GM12878 (cell line): ENCODE measurements at regions not wholly inside any gene's neighbourhood (a gene's known extent, or its start where the extent isn't known, plus 50 kb on each side); places are given as distances from the start of the nearest gene placed in this dataset.

Experiments used
- ATAC-seq: fragments of 200-7000 bp; cut with Tn5 transposase; 3 replicates; pipeline ENCODE4 v1.9.1; 2020; ENCODE audit warnings: mild to moderate bottlenecking, moderate library complexity
- BruUV-seq: library from RNA; stranded (reverse); fragments of 400-500 nt; replicated peaks from 2 replicates; lab custom pipeline; 2021; lab: Mats Ljungman, UMichigan
- CTCF ChIA-PET: fragments of 300-600 bp; sonication (Branson Sonifier 250); formaldehyde crosslinking; extraction: SDS; loops from one replicate; lab custom pipeline; 2021; ENCODE audit warnings: inconsistent platforms; lab: Yijun Ruan, JAX
- POLR2A ChIA-PET: fragments of 350-600 bp; formaldehyde crosslinking; extraction: SDS; loops from one replicate; lab custom pipeline; 2021; ENCODE audit warnings: inconsistent platforms; lab: Charles Lee
- RAD21 ChIA-PET: fragments of 300-600 bp; sonication (Branson Sonifier 250); formaldehyde crosslinking; loops from one replicate; lab custom pipeline; 2023; ENCODE audit warnings: antibody characterized with exemption; ENCODE audit not compliant: unreplicated experiment; lab: Charles Lee
- SMC1A ChIA-PET: fragments of 300-600 bp; sonication (Branson Sonifier 250); formaldehyde crosslinking; loops from one replicate; lab custom pipeline; 2023; ENCODE audit not compliant: unreplicated experiment, uncharacterized antibody; lab: Charles Lee
- DNase-seq: peaks from one replicate; pipeline ENCODE4 v3.0.0-alpha.2; 2011; ENCODE audit warnings: low read depth, low spot score
- FAIRE-seq: peaks from 3 replicates; lab custom pipeline; 2011; peaks lifted over from hg19 to GRCh38; lab: Jason Lieb, UNC
- H2AFZ ChIP-seq: 2 replicates; pipeline ENCODE4 v1.6.0; 2011; ENCODE audit warnings: low read depth, low read length, control low read depth; ENCODE audit not compliant: control insufficient read depth
- H3K27ac ChIP-seq: 2 replicates; pipeline ENCODE4 v1.5.1; 2011; ENCODE audit warnings: control low read depth; ENCODE audit not compliant: control insufficient read depth, insufficient read depth
- H3K27me3 ChIP-seq, 2 experiments: replicated peaks in 1 of 2; 2 replicates each; pipeline versions ENCODE4 v1.6.0 to v1.6.1; 2011; ENCODE audit warnings: low read length in 1 of 2; ENCODE audit not compliant: control insufficient read depth in 2 of 2, insufficient read depth in 2 of 2
- H3K36me3 ChIP-seq, 2 experiments: 2 replicates each; pipeline ENCODE4 v1.5.1; 2011; ENCODE audit warnings: low read length in 1 of 2; ENCODE audit not compliant: control insufficient read depth in 2 of 2, insufficient read depth in 2 of 2
- H3K4me1 ChIP-seq: 2 replicates; pipeline ENCODE4 v1.6.1; 2011; ENCODE audit warnings: mild to moderate bottlenecking, low read length, moderate library complexity, mixed read lengths; ENCODE audit not compliant: control insufficient read depth, insufficient read depth
- H3K4me2 ChIP-seq: 2 replicates; pipeline ENCODE4 v1.6.0; 2011; ENCODE audit warnings: control low read depth; ENCODE audit not compliant: control insufficient read depth, insufficient read depth
- H3K4me3 ChIP-seq: fragments of 200-600 bp; sonication (generic); 2 replicates; pipeline ENCODE4 v1.5.1; 2016
- H3K79me2 ChIP-seq: 2 replicates; pipeline ENCODE4 v1.6.0; 2011; ENCODE audit warnings: low read length; ENCODE audit not compliant: control insufficient read depth, insufficient read depth
- H3K9ac ChIP-seq: 2 replicates; pipeline ENCODE4 v1.8.0; 2011; ENCODE audit warnings: low read length, control low read depth, mixed read lengths; ENCODE audit not compliant: control insufficient read depth, insufficient read depth
- H3K9me3 ChIP-seq: replicated peaks from 3 replicates; pipeline ENCODE4 v1.5.1; 2011; ENCODE audit warnings: mild to moderate bottlenecking, low read length; ENCODE audit not compliant: control insufficient read depth, insufficient read depth
- H4K20me1 ChIP-seq: 2 replicates; pipeline ENCODE4 v1.6.0; 2011; ENCODE audit not compliant: control insufficient read depth, insufficient read depth
- CBX3 ChIP-seq: fragments of 200-600 bp; sonication (generic); IDR thresholded peaks from 2 replicates; pipeline ENCODE4 v1.6.1; 2016; ENCODE audit warnings: low read depth, borderline replicate concordance
- CUX1 ChIP-seq: IDR thresholded peaks from 2 replicates; pipeline ENCODE4 v1.6.1; 2012; ENCODE audit warnings: improper control_type of control experiment, low read depth, low read length; ENCODE audit not compliant: insufficient replicate concordance
- HDGF ChIP-seq: fragments of 450-650 bp; IDR thresholded peaks from 2 replicates; pipeline ENCODE4 v1.6.1; 2016; ENCODE audit warnings: antibody characterized with exemption
- MEF2A ChIP-seq: IDR thresholded peaks from 2 replicates; pipeline ENCODE4 v1.6.1; 2011; ENCODE audit warnings: low read depth, mild to moderate bottlenecking, low read length, moderate library complexity; ENCODE audit not compliant: insufficient read depth
- POLR2A ChIP-seq: IDR thresholded peaks from 2 replicates; pipeline ENCODE4 v1.6.1; 2011; ENCODE audit warnings: low read depth, mild to moderate bottlenecking, low read length
- YBX1 ChIP-seq: fragments of 450-650 bp; IDR thresholded peaks from 2 replicates; pipeline ENCODE4 v1.6.1; 2016; ENCODE audit warnings: antibody characterized with exemption
- WGBS: methylation state at CpG from one replicate; pipeline ENCODE4 v1.1.6; 2016; ENCODE audit warnings: low lambda C conversion rate; ENCODE audit not compliant: insufficient replicate concordance, insufficient coverage; ENCODE audit errors: missing lambda C conversion rate; 5-methylcytosine and 5-hydroxymethylcytosine counted together
- in situ Hi-C: fragments of 300-500 bp; cut with MboI; formaldehyde crosslinking; loops from 9 replicates; pipeline ENCODE4 v1.14.3; 2018; ENCODE audit warnings: mixed read lengths
- intact Hi-C: fragments of 100-400 bp; cut with micrococcal nuclease; formaldehyde crosslinking; loops from one replicate; pipeline ENCODE4 v1.14.2; 2022; ENCODE audit not compliant: unreplicated experiment

DNA sequence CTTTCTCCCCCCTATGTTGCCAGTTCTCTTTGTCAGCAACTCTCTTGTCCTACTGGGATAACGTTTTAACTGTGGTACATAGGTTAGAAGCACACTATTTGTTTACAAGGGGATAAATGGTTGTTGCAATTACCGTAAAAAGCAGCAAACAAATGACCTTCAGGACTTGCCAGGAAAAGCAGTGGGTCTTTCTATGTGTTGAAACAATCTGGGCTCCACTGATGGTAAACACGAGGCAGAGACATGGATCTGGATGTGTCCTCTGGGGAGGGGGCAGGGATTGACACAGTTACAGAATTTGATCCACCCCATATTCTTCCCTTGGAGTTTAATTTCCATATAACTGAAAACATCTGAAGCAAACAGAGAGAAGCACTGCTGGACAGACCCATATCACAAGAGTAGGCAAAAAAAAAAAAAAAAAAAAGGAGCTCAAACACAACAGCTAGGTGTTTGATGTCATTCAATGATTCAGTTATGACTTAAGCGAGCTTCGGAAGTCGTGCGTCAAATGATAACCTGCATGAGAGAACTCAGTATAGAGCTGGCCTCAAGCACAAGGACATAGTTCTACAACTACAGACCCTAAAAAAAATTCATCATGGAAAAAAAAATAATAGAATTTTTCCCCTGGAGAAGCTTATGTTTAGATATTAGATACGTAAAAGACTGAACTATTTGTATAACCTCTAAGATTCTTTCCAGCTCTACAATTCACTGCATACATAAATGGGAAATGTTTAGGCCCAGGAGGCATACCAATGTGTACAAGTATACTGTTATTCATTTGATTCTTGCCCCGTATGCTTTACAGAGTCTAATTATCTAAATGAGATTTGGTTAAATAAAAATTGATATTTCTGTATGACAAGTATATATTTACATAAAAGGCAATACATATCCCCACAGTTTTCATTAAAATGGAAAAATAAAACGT is 127.7 kb downstream of the ALDH8A1 start:
- no peak overlapping the region for H3K4me3 ChIP-seq
- H4K20me1 ChIP-seq: no peaks in the 10 kb centered on the region
- no peaks in the 10 kb centered on the region for H3K79me2 ChIP-seq
- SMC1A ChIA-PET: interaction anchor here (0.6 to 3.9 kb wide), 8 partner anchors 14 to 666 kb away, joined by 3 to 20 read pairs (median 4); no protein-coding TSS in a partner anchor
- no peaks in the 10 kb centered on the region for H3K36me3 ChIP-seq
- FAIRE-seq (no peak), ATAC-seq (no peak), DNase-seq (no peak)
- POLR2A ChIA-PET: interaction anchor here (1.0 kb wide), 1 partner anchor 655 kb away, joined by 5 read pairs; no protein-coding TSS in a partner anchor
- H3K9ac ChIP-seq: no peak overlapping the region
- RAD21 ChIA-PET: interaction anchor here (0.6 to 3.3 kb wide), 13 partner anchors 9 to 981 kb away, joined by 3 to 12 read pairs (median 5); no protein-coding TSS in a partner anchor
- no peaks in the 10 kb centered on the region for H3K27me3 ChIP-seq
- BruUV-seq: no TSS peak
- no peak overlapping the region for H2AFZ ChIP-seq
- CTCF ChIA-PET: interaction anchor here (0.6 to 3.5 kb wide), 23 partner anchors 10 to 1001 kb away, joined by 3 to 38 read pairs (median 3); no protein-coding TSS in a partner anchor
- in situ Hi-C loops (loop anchor here (5.0 kb wide), 1 partner anchor 655 kb away; no protein-coding TSS in a partner anchor), intact Hi-C loops (loop anchor here (5.0 to 10.0 kb wide), 4 partner anchors 120 to 697 kb away; no protein-coding TSS in a partner anchor)
- TF ChIP-seq MEF2A (no peak), POLR2A (no peak), YBX1 (no peak), HDGF (no peak), CBX3 (no peak), CUX1 (no peak)
- WGBS: 51% methylated on average over 10 of the region's 10 CpGs
- H3K9me3 ChIP-seq: peaks cover 1% of the 10 kb centered on the region; the same call in 1 of the 3 replicates
- no peak overlapping the region for H3K27ac ChIP-seq
- H3K4me1 ChIP-seq: no peaks in the 10 kb centered on the region
- no peak overlapping the region for H3K4me2 ChIP-seq
